HepG2 (cell line): ENCODE measurements at regions not wholly inside any gene's neighbourhood (a gene's known extent, or its start where the extent isn't known, plus 50 kb on each side); places are given as distances from the start of the nearest gene placed in this dataset.

ENCODE experiments used
- CEBPG ChIP-seq: IDR thresholded peaks from 2 replicates; pipeline ENCODE4 v1.6.1; 2016
- HNF4A ChIP-seq: sonication (generic); formaldehyde crosslinking; IDR thresholded peaks from 2 replicates; pipeline ENCODE4 v1.4.0; 2020; ENCODE audit warnings: missing genetic modification reagents
- HOXA3 ChIP-seq: sonication (generic); formaldehyde crosslinking; IDR thresholded peaks from 2 replicates; pipeline ENCODE4 v1.5.0; 2020; ENCODE audit warnings: missing genetic modification reagents
- KIAA2018 ChIP-seq: sonication (generic); formaldehyde crosslinking; IDR thresholded peaks from 2 replicates; pipeline ENCODE4 v1.5.0; 2020; ENCODE audit warnings: mild to moderate bottlenecking, missing genetic modification reagents, borderline replicate concordance
- NR2F1 ChIP-seq, 2 experiments: fragments of 450-650 bp in 1 of 2; formaldehyde crosslinking in 1 of 2; IDR thresholded peaks; 2 replicates each; pipeline versions ENCODE4 v1.5.0 to v1.6.1; 2016 to 2020; ENCODE audit warnings: mild to moderate bottlenecking in 1 of 2, missing compliant biosample characterization in 1 of 2, missing genetic modification reagents in 1 of 2, moderate library complexity in 1 of 2
- PITX1 ChIP-seq: sonication (generic); formaldehyde crosslinking; IDR thresholded peaks from 2 replicates; pipeline ENCODE4 v1.5.1; 2020; ENCODE audit warnings: mild to moderate bottlenecking, missing genetic modification reagents
- RARA ChIP-seq: IDR thresholded peaks from 2 replicates; pipeline ENCODE4 v1.6.1; 2016; ENCODE audit warnings: missing genetic modification reagents, missing compliant biosample characterization
- SNAPC5 ChIP-seq: sonication (generic); formaldehyde crosslinking; IDR thresholded peaks from 2 replicates; pipeline ENCODE4 v1.8.1; 2023; ENCODE audit warnings: mild to moderate bottlenecking, missing genetic modification reagents, borderline replicate concordance
- TOE1 ChIP-seq: sonication (generic); formaldehyde crosslinking; IDR thresholded peaks from 2 replicates; pipeline ENCODE4 v1.4.0; 2020; ENCODE audit warnings: mild to moderate bottlenecking, missing genetic modification reagents
- ZNF430 ChIP-seq: sonication (generic); formaldehyde crosslinking; IDR thresholded peaks from 2 replicates; pipeline ENCODE4 v1.9.0; 2021; ENCODE audit warnings: mild to moderate bottlenecking, missing genetic modification reagents
- ZNF605 ChIP-seq: sonication (generic); formaldehyde crosslinking; IDR thresholded peaks from 2 replicates; pipeline ENCODE4 v1.8.0; 2022; ENCODE audit warnings: mild to moderate bottlenecking, missing genetic modification reagents
- ZNF800 ChIP-seq: sonication (generic); formaldehyde crosslinking; IDR thresholded peaks from 2 replicates; pipeline ENCODE4 v1.4.0; 2020; ENCODE audit warnings: missing genetic modification reagents
- ZXDC ChIP-seq: sonication (generic); formaldehyde crosslinking; IDR thresholded peaks from 2 replicates; pipeline ENCODE4 v1.5.0; 2020; ENCODE audit warnings: mild to moderate bottlenecking, missing genetic modification reagents

GRCh38 chr7:25408876-25409275 is 180.6 kb upstream of the NPVF start (continued):
- TF ChIP-seq KIAA2018 (CRISPR knock-in tag) (no peak), ZNF605 (CRISPR knock-in tag) (no peak), TOE1 (CRISPR knock-in tag) (no peak), HNF4A (CRISPR knock-in tag) (no peak), NR2F1 (CRISPR knock-in tag; IDR thresholded peaks at IDR 0.05) (no peak), ZNF430 (CRISPR knock-in tag) (no peak), SNAPC5 (CRISPR knock-in tag) (no peak), PITX1 (CRISPR knock-in tag) (no peak), RARA (CRISPR knock-in tag) (no peak), ZNF800 (CRISPR knock-in tag) (no peak), HOXA3 (CRISPR knock-in tag) (no peak), ZXDC (no peak), CEBPG (CRISPR knock-in tag) (no peak)
- TF ChIP-seq, all 625 proteins: peak for 0
